Suppressor macrophage treated with lipopolysaccharide for 4 hours (primary cell): ENCODE measurements at regions not wholly inside any gene's neighbourhood (a gene's known extent, or its start where the extent isn't known, plus 50 kb on each side); places are given as distances from the start of the nearest gene placed in this dataset.

Experiments used
- DNase-seq: peaks from one replicate; pipeline ENCODE4 v3.0.0-alpha.2; 2020

GRCh38 chr2:217049956-217050355 is 190.1 kb upstream of the TNP1 start:
- no peak for DNase-seq

- DNase-seq: no peak
These were observed 189.6 kb upstream of the TNP1 start for GRCh38 chr2:217049422-217049821.

- no peak for DNase-seq
These were observed 188.9 kb upstream of the TNP1 start for GRCh38 chr2:217048730-217049129.

- DNase-seq: no peak
These were observed 187.8 kb upstream of the TNP1 start for GRCh38 chr2:217047631-217048030.

GRCh38 chr2:217047209-217047608 is 187.3 kb upstream of the TNP1 start:
- no peak for DNase-seq

GRCh38 chr2:217045700-217046475 is 186.0 kb upstream of the TNP1 start:
- DNase-seq: no peak

GRCh38 chr2:217040099-217040498 is 180.2 kb upstream of the TNP1 start:
- no peak for DNase-seq

GRCh38 chr2:217038001-217038400 is 178.1 kb upstream of the TNP1 start:
- no peak for DNase-seq

- no peak for DNase-seq
These were observed 177.5 kb upstream of the TNP1 start for GRCh38 chr2:217037353-217037752.

- DNase-seq: no peak
These were observed 176.1 kb upstream of the TNP1 start for GRCh38 chr2:217035967-217036366.

GRCh38 chr2:217033186-217033585 is 173.3 kb upstream of the TNP1 start:
- DNase-seq: no peak

GRCh38 chr2:217031445-217031844 is 171.6 kb upstream of the TNP1 start:
- DNase-seq: no peak

GRCh38 chr2:217030081-217030480 is 170.2 kb upstream of the TNP1 start:
- no peak for DNase-seq

GRCh38 chr2:217028128-217028527 is 168.3 kb upstream of the TNP1 start:
- no peak for DNase-seq

- DNase-seq: no peak
These were observed 167.6 kb upstream of the TNP1 start for GRCh38 chr2:217027414-217027813.

- no peak for DNase-seq
These were observed 166.7 kb upstream of the TNP1 start for GRCh38 chr2:217026569-217026968.

GRCh38 chr2:217026161-217026560 is 166.3 kb upstream of the TNP1 start:
- DNase-seq: no peak

- DNase-seq: no peak
These were observed 163.7 kb upstream of the TNP1 start for GRCh38 chr2:217023611-217024010.

GRCh38 chr2:217017456-217018252 is 157.8 kb upstream of the TNP1 start:
- DNase-seq: no peak

GRCh38 chr2:217016796-217017419 is 157.0 kb upstream of the TNP1 start:
- no peak for DNase-seq

GRCh38 chr2:217014328-217015105 is 154.7 kb upstream of the TNP1 start:
- DNase-seq: no peak

- DNase-seq: no peak
These were observed 154.1 kb upstream of the TNP1 start for GRCh38 chr2:217013926-217014325.

GRCh38 chr2:217011576-217011975 is 151.7 kb upstream of the TNP1 start:
- no peak for DNase-seq
